Stimulated activated CD4-positive, alpha-beta T cell treated with anti-CD3 and anti-CD28 coated beads, Interleukin-1b, Interleukin-23, amount 100 ng/mL, for 24 hours (primary cell): ENCODE measurements at regions not wholly inside any gene's neighbourhood (a gene's known extent, or its start where the extent isn't known, plus 50 kb on each side); places are given as distances from the start of the nearest gene placed in this dataset.

Source experiments
- DNase-seq, 4 experiments: peaks; one replicate each; pipeline ENCODE4 v3.0.0-alpha.2; 2020; ENCODE audit warnings: low read depth in 4 of 4, low spot score in 1 of 4

DNA sequence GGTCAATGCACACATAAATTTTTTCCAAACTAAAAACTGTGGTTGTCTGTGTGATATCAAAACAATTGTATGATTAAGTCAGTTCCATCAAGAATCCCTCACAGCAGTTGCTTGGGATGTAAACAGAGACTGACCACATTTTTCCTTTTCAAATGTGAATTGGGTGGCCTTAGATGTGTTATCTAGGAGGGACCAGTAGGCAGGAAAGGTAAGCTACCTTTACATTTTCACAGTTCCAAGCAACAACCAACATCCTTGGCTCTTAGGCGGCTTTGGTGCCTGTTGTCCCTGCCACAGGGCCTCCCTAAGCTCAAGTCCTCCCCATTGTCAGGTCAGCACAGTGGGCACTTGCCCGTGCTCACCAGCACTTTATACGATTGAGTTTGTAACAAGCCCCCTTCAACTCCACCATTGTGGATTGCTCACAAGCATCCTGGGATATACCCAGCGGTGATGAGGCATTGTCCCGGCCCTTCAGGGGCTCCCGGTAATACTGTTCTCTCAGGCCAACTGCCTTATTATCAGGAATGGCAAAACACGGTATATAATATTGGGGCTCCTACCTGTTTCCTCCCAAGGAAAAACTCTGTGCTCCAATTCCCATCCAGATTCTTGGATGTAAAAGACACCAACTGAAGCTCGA, 114.9 kb upstream of the ANKRD1 start:
- DNase-seq, result no peak

- DNase-seq, result no peak
These were observed 116.0 kb upstream of the ANKRD1 start for GRCh38 chr10:91036807-91037411.

DNA sequence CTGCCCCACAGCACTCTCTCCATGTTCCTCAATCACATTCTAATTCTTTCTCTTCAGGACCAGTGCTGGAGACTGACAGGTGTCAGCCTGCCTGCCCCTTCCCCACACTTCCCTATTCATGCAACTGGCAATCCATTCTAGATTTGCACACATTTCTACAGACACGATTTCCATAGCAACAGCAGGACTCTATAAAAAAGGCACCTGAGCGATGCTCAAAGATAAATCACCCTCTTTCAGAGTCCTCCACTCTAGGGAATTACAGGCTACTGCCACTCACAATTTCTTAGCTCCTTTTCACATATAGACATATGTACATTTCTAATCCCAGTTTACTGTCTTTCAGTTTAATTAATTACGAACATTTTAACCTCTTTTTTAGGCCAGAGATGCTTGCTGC, 118.1 kb upstream of the ANKRD1 start:
- no peak for DNase-seq

- DNase-seq, result no peak
These were observed 119.5 kb upstream of the ANKRD1 start for GRCh38 chr10:91040343-91040742.

- DNase-seq, result no peak
These were observed 121.2 kb upstream of the ANKRD1 start for GRCh38 chr10:91042069-91042468.

- no peak for DNase-seq
These were observed 122.5 kb upstream of the ANKRD1 start for GRCh38 chr10:91043173-91043910.

DNA sequence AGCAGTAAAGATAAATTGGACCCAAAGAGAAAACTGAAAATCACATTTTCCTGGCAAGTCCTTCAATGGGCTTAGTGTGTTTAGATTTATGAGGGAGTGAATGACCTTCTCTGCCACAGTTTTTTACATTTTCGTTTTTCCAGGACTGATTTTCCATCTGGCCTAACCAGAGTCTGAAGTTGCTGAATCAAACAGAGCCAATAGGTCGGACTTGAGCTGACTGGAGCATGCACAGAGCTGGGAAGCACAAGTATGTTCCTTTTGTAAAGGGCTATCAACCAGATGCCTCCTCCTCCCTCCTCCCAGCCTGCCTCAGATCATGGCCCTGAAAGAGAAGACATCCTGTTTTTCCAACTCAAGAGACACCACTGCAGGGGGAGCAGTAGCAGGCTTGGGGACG, 126.0 kb upstream of the ANKRD1 start:
- no peak for DNase-seq

DNA sequence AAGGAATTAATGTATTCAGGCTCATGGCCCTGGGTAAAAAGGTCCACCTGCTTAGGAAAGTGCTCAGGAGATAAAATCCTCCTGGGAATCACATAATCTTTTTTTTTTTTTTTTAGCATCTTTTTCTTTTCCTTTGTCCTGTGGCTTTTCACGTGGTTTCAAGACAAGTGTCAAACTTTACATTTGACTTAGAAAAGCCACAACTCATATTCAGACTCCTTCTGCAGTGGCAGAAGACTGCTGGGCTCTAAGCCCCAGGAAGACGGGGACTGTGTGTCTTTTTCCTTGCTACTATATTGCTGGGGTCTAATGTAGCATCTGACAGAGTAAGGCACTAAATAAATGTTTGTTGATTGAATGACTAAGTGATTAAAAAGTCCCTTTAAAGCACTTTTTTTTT, 127.5 kb upstream of the ANKRD1 start:
- DNase-seq, result no peak

- no peak for DNase-seq
These were observed 128.6 kb upstream of the ANKRD1 start for GRCh38 chr10:91049296-91049987.

- DNase-seq, result no peak
These were observed 129.1 kb upstream of the ANKRD1 start for GRCh38 chr10:91049988-91050360.

DNA sequence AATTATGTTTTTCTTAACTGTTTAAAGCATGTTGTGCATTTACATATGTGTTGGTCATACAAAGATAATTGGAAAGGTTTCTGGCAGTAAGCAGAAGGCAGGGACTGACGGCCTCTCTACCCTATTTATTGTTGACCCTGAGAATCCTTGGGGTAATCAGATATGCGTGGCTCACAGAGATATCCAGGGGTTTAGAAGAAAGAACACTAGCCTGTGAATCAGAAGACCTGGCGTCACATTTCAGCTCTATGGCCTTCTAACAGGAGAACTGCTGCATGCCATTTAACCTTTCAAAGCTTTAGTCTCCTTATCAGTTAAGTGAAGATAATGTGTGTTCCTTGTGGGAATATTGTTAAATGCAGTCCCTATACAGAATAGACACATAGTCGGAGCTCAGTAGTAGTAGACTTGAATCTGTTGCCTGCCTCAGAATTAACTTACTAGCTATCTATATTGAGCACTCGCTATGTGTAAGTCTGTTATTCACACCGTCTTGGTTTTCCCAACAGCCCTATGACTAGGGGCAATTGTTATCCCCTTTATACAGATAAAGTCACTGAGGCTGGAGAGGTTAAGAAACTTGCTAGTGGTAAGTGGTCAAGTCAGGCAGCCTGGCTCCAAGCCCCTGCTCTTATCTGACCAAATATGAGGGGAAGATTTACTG, 129.6 kb upstream of the ANKRD1 start:
- DNase-seq, result no peak

DNA sequence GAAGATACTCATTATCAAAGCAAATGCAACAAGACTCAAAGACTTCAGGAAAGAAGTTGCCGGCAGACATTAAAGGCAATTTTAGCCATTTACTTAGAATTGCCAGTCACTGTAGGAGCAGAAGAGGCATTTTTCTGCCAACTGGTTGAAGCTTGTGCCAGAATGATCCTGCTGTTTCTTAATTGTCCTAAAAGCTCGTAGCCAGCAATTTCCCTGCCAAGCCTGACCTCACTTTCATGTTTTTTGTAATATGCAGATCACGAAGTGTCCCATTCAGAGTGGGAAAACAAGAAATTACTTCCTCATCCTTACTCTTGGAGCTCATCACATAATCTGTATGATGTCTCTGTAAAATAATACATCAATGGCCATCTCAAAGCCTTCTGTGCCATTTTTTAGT, 130.9 kb upstream of the ANKRD1 start:
- no peak for DNase-seq

- no peak for DNase-seq
These were observed 133.4 kb upstream of the ANKRD1 start for GRCh38 chr10:91054325-91054724.

DNA sequence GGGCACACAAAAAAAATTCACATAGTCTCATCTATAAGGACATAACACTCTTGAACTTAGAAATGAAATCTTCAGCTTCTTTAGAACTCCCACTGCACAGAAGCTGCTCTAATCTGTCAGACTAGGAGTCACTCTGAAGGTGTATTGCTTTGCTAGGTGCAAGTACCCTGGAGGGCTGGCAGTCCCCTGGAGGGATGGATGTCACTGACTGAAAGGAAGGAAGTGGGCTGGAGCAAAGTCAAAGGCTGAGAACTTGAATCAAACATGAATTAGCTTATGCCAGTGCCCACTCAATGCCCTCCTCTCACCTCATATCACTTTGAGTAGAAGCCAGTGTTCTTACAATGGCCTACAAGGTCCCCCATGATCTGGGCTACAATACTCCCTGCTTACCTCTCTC, 140.3 kb upstream of the ANKRD1 start:
- no peak for DNase-seq

DNA sequence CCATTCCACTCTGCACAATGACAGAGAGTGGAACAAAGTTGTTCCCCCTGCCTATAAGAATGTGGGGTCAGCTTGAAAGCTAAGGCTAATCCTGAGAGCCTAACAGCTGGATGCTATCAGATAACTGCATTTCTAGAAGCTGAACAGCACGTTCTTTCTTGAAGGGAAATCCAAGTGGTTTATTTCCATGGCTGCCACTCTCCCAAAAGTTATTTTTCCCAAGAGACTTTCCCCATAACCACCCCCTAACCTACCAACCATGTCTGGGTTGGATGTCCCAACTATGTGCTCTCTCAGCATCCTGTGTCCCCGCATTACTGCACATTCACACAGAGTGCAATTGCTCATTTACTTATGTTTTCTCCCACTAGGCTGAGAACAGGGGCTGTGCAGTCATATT, 140.7 kb upstream of the ANKRD1 start:
- DNase-seq, result no peak

- no peak for DNase-seq
These were observed 141.2 kb upstream of the ANKRD1 start for GRCh38 chr10:91062091-91062490.

- DNase-seq, result no peak
These were observed 148.7 kb upstream of the PCGF5 start for GRCh38 chr10:91071786-91072185.

- no peak for DNase-seq
These were observed 147.0 kb upstream of the PCGF5 start for GRCh38 chr10:91073286-91073979.

DNA sequence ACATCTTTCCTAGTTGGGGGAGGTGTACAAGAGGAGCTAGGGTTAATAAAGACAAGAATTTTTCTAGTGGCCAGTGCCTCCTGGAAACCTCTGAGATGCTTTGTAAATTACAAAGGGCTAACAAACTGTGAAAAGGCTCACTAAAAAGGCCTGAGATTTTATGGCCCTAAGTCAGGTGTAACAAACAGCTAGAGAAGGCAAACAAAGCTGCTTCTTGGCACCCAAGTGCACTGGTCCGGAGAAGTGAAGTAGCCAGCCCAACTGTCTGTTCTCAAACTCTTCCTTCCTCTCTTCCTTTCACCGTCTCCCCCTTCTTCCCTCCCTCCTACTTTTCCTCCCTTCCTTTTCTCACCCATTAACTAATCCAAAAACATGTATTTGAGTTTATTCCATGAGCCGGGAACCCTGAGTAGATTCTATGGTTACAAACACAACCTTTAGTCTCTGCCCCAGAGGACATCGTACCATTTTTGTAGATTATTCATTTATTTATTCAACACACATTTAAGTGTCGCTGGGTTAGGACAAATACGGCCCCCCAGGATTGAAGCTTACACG, 143.4 kb upstream of the PCGF5 start:
- DNase-seq, result no peak

DNA sequence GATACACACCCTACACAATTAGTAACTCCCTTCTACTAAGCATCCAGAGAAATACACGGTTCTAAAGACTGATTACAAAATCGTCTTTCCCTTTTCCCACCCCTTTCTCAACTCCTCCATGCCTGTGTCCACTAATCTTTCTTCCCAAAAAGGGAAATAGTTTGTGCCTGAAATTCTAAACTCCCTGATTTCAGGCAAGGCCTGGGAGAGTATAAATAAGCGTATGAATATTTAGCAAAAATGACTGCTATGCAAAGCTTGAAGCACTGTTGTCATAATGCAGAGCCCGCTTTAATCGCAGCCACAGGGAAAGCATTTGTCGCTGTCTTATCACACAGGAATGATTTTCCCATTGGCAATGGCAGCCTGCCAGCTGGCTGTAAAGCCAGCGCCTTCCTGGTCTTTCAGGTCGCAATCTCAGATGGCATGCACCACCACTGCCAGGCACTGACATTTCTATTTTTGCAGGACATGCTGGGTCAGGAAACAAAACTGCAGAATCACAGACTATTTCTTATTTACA, 142.9 kb upstream of the PCGF5 start:
- DNase-seq, result no peak
